ENCODE measurements at regions not wholly inside any gene's neighbourhood (a gene's known extent, or its start where the extent isn't known, plus 50 kb on each side); places are given as distances from the start of the nearest gene placed in this dataset.
"Not testable (repeated sequence)": the region's sequence is repeated elsewhere in the genome, so short reads cannot be mapped to it uniquely, and the experiment has no call there.

DNA sequence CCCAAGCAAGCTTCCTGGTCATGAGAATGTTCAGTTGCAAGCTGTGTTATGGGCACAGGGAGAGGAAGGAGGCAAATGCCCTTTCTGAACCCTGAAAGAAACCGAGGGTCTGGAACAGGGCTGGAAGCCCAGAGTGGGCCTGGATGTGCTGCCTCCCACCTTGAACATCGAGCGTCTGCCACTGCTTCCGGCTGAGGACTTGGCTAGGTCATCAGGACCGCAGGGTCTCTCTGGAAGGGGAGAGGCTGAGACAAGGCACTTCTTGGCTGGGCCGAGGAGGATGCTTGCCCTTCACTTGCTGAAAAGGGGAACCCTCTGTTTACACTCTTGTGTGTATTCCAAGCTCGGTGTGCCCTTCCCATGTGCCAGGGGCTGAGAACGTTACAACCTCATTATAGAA lies 168.0 kb upstream of the C1orf174 start:
- no peak for DNase-seq

DNA sequence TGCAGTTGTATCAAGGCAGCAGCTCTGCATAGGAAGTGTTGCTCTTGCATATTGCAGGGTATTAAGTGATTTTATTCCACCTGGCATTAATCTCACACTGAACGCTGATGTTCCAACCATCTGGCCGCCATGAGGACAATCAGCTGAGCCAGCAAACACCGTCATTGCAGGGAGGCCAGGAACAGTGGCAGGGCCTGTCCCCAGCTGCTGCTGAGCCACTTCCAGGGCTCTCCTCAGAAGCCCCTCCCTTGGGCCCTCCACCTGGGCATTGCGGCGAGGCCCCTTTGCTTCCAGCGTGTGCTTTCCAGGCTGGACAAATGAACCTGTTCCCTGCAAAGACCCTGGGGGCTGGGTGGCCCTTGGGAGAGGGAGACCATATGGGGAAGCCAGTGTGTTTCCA lies 171.6 kb upstream of the C1orf174 start:
- DNase-seq, result peak; percentile 16

- DNase-seq, result no peak
These were observed 172.5 kb upstream of the C1orf174 start for GRCh38 chr1:4072481-4073153.

DNA sequence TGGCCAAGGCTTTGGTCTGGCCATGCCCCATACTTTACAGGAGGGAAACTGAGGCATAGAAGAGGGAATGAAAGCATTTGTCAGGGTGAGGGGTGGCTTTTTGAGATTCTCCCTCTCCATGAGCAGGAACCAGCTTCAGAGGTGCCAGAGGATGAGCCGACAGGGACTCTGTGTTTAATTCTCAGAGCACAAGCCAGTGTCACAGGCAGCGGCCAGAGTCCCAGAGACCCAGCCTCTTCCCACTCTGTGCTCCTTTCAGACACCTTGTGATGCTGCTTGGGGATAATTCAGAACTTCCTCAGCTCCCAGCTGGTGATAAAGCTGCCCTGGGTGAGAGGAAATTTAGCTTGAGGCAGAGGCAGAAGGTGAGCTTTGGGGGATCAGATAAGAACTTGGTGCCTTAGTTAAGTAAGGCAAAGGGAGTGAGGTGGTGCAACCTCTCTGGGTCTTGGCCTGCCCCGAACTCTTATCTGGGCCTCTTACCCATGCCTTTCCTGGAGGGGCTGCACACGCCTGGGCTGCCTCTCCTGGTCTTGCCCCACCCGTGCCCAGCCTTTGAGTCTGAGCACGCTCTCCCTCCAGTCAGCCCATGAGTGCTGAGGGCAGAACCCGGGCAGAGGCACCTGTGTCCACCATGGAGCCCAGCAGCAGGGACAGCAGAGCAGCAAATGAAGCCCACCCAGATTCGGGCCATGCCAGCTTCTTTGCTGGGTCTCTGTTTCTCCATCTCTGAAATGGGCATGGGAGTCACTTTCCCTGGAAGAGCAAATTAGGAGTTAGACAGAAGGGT lies 175.6 kb upstream of the C1orf174 start:
- no peak for DNase-seq

GRCh38 chr1:4076346-4076745 lies 176.3 kb upstream of the C1orf174 start:
- DNase-seq, result no peak

DNA sequence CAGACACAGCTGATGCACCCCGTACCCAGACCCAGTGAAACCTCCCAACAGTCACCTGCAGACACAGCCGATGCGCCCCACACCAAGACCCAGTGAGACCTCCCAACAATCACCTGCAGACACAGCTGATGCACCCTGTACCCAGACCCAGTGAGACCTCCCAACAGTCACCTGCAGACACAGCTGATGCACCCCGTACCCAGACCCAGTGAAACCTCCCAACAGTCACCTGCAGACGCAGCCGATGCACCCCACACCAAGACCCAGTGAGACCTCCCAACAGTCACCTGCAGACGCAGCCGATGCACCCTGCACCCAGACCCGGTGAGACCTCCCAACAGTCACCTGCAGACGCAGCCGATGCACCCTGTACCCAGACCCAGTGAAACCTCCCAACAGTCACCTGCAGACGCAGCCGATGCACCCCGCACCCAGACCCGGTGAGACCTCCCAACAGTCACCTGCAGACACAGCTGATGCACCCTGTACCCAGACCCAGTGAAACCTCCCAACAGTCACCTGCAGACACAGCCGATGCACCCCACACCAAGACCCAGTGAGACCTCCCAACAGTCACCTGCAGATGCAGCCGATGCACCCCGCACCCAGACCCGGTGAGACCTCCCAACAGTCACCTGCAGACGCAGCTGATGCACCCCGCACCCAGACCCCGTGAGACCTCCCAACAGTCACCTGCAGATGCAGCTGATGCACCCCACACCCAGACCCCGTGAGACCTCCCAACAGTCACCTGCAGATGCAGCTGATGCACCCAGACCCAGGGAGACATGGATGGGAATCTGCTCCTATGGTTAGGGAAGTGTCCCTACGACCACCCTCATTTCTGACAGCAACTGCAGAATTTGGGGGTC lies 178.3 kb upstream of the C1orf174 start:
- not testable (repeated sequence) for DNase-seq

DNA sequence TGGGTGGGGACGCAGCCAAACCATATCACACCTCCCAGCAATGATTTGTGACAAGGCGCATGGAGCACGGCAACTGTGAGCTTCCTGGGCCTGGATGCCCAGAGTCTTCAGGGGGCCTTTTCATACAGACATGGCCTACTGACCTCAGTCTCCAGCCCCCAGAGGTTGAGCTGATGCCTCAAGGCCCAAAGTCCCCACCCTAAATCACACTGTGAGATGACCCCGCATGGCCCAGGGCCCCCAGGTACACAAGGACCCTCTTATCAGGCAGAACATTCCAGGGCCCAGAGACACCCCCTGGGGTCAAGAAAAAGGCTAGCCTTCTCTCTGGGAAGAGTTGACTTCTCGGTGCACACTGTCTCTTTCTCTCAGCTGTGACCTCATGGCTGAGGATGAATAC lies 179.7 kb upstream of the C1orf174 start:
- DNase-seq, result no peak

GRCh38 chr1:4081806-4082711 lies 182.0 kb upstream of the C1orf174 start:
- DNase-seq, result no peak

- DNase-seq, result no peak
These were observed 183.4 kb upstream of the C1orf174 start for GRCh38 chr1:4083231-4084047.

GRCh38 chr1:4084048-4084431 lies 184.0 kb upstream of the C1orf174 start:
- no peak for DNase-seq

GRCh38 chr1:4084446-4084845 lies 184.4 kb upstream of the C1orf174 start:
- DNase-seq, result no peak

DNA sequence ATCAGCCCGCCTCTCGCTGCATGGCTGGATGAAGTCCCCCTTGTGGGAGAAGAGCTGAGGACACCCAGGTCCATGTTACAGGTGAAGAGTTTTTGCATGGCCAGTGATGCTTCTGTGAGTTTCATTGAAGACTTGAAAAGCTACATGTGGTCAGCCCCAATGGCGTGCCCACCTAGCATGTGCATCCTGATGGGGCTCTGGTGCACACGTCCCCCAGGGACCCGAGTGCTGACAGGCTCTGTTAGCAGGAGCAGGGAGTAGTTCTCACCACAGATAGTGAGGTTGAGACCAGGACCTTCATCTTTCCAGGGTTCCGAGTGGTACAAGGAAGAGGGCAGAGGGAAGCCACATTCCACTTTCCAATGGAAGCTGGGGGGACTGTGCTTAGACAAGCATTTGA lies 184.8 kb upstream of the C1orf174 start:
- DNase-seq, result no peak

DNA sequence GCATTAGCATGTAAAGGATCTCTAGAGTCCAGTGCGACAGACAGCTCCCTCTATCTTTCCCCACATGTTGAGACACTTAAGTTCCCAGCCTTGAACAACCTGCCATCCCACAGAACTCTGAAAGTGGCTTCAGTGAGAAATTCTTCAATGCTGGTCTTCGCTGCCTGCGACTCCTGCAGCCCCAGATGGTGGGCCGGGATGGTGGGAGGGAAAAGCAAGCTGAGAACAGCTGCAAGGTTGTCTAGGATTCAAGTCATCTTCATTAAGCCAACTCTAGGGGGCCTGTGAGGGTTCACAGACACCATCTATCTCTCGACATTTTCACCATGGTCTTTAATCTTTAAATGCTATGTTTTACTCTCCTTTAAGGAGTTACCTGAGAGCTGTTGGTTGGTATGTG lies 185.5 kb upstream of the C1orf174 start:
- DNase-seq, result no peak

- no peak for DNase-seq
These were observed 186.2 kb upstream of the C1orf174 start for GRCh38 chr1:4086085-4086850.

DNA sequence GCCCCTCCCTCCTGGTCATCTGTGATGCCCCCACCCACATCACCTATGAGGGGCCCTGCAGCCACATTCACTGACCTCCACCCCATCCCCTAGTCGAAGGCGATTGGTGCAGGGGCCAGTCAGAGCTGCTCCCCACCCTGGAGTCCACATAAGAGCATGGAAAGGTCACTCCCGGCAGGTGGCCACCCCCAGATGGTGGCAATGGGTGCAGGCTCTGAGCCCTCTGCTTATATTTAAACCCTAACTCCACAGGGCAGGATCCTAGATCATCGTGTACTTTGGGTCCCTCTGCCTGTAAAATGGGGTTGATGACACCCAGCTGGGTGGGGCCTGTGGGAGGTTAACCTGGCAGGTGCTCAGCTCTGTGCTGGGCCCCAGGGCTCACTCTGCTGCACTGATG lies 186.8 kb upstream of the C1orf174 start:
- DNase-seq, result no peak

GRCh38 chr1:4087530-4088420 lies 187.7 kb upstream of the C1orf174 start:
- DNase-seq, result no peak

GRCh38 chr1:4088676-4089075 lies 188.6 kb upstream of the C1orf174 start:
- DNase-seq, result no peak

DNA sequence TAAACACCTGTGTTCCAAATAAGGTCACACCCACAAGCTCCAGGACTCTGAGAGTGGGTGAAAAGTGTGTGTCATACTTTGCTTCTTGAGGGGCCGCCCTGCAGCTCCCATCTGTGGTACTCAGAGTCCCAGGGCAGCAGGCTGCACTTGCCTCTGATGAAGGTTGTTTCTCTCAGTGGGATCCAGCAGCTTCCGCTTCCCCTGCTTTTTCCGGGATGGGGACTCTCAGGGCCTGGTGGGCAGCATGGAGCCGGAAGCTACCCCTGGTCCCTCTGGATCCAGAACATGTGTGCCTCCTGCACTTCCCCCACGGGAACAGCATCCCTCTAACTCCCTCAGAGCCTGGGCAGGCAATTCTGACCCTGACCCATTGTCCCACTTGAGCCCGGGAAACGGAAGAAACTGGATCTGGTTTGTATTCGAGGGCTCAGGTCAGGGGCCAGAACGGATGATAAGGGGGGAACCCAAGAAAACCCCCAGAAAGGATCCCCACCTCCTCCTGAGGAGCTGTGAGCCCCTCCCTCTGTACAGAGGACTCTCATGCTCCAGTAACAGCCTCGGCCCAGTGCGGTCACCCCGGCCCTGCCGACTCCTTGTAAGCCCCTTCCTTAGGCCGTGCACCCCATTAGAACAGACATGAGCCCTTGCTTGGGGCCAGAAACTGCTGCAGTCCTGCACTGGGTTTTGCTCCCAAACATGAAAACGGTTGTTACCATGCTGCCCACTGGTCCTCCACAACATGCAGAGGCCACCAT lies 189.5 kb upstream of the C1orf174 start:
- no peak for DNase-seq

- no peak for DNase-seq
These were observed 190.5 kb upstream of the C1orf174 start for GRCh38 chr1:4090556-4090955.

Data from DMS79 treated with DMSO at 0.1 percent for 48 hours (cell line).